H1 (cell line): ENCODE measurements at regions not wholly inside any gene's neighbourhood (a gene's known extent, or its start where the extent isn't known, plus 50 kb on each side); places are given as distances from the start of the nearest gene placed in this dataset.

Experiments
- CTCF ChIA-PET: fragments of 300-600 bp; sonication (Branson Sonifier 250); formaldehyde crosslinking; loops from one replicate; lab custom pipeline; 2021; ENCODE audit not compliant: partially characterized antibody; lab: Charles Lee
- POLR2A ChIA-PET: fragments of 300-600 bp; sonication (Branson Sonifier 250); formaldehyde crosslinking; loops from one replicate; lab custom pipeline; 2021; ENCODE audit warnings: inconsistent platforms; ENCODE audit not compliant: partially characterized antibody; lab: Charles Lee
- DNase-seq, 2 experiments: peaks; one replicate each; pipeline versions ENCODE4 v3.0.0 to v3.0.0-alpha.2; 2010 to 2022; ENCODE audit warnings: low spot score in 2 of 2, low read depth in 1 of 2, mixed read lengths in 1 of 2
- FAIRE-seq: peaks from 2 replicates; lab custom pipeline; 2011; peaks lifted over from hg19 to GRCh38; lab: Jason Lieb, UNC
- H2AFZ ChIP-seq: 2 replicates; pipeline ENCODE4 v1.8.1; 2012; ENCODE audit warnings: low read length, inconsistent platforms
- H2AK5ac ChIP-seq: 2 replicates; pipeline ENCODE4 v1.6.1; 2013; ENCODE audit warnings: low read depth, low read length
- H2BK120ac ChIP-seq: replicated peaks from 2 replicates; pipeline ENCODE3; 2013; ENCODE audit warnings: low read depth, low read length, inconsistent platforms
- H2BK12ac ChIP-seq: 2 replicates; pipeline ENCODE4 v1.6.1; 2013; ENCODE audit warnings: low read depth, low read length
- H2BK15ac ChIP-seq: 2 replicates; pipeline ENCODE4 v1.6.1; 2013; ENCODE audit warnings: low read length
- H2BK20ac ChIP-seq: 2 replicates; pipeline ENCODE4 v1.6.1; 2013; ENCODE audit warnings: low read length
- H2BK5ac ChIP-seq: 2 replicates; pipeline ENCODE4 v1.6.1; 2013; ENCODE audit warnings: low read depth, low read length
- H3K14ac ChIP-seq: 2 replicates; pipeline ENCODE4 v1.6.1; 2013; ENCODE audit warnings: inconsistent platforms; ENCODE audit not compliant: insufficient read length
- H3K18ac ChIP-seq: 2 replicates; pipeline ENCODE4 v1.6.1; 2013; ENCODE audit warnings: low read length; ENCODE audit errors: extremely low read depth
- H3K23ac ChIP-seq: 2 replicates; pipeline ENCODE4 v1.6.1; 2013; ENCODE audit warnings: inconsistent platforms; ENCODE audit not compliant: insufficient read length
- H3K23me2 ChIP-seq: 2 replicates; pipeline ENCODE4 v1.6.1; 2013; ENCODE audit warnings: low read depth, low read length
- H3K27ac ChIP-seq: 2 replicates; pipeline ENCODE4 v1.6.1; 2011; ENCODE audit warnings: low read depth, low read length, inconsistent platforms
- H3K27me3 ChIP-seq, 4 experiments: replicated peaks in 1 of 4; 1 replicate in 1 of 4; 2 replicates in 3 of 4; pipeline versions ENCODE4 v1.6.1 to v1.8.1; 2011 to 2013; ENCODE audit warnings: low read length in 3 of 4, mild to moderate bottlenecking in 3 of 4, inconsistent platforms in 2 of 4, mixed read lengths in 2 of 4, moderate library complexity in 1 of 4; ENCODE audit not compliant: control insufficient read depth in 3 of 4, insufficient read depth in 3 of 4; ENCODE audit errors: extremely low read depth in 1 of 4
- H3K36me3 ChIP-seq, 4 experiments: 2 replicates each; pipeline versions ENCODE4 v1.6.1 to v1.8.1; 2011 to 2013; ENCODE audit warnings: mild to moderate bottlenecking in 4 of 4, low read length in 3 of 4, moderate library complexity in 2 of 4, control low read depth in 1 of 4, inconsistent platforms in 1 of 4; ENCODE audit not compliant: insufficient read depth in 4 of 4, control insufficient read depth in 2 of 4
- H3K4ac ChIP-seq: replicated peaks from 2 replicates; pipeline ENCODE3; 2013; ENCODE audit warnings: low read length, low read depth, mixed read lengths, inconsistent platforms; ENCODE audit not compliant: insufficient read length
- H3K4me1 ChIP-seq, 4 experiments: replicated peaks in 1 of 4; 1 replicate in 1 of 4; 2 replicates in 3 of 4; pipeline versions ENCODE4 v1.6.1 to v1.8.1; 2011 to 2013; ENCODE audit warnings: low read length in 3 of 4, inconsistent platforms in 2 of 4, mixed read lengths in 1 of 4; ENCODE audit not compliant: insufficient read depth in 4 of 4, control insufficient read depth in 3 of 4
- H3K4me2 ChIP-seq, 2 experiments: 2 replicates each; pipeline versions ENCODE4 v1.6.1 to v1.8.1; 2011 to 2013; ENCODE audit warnings: low read depth in 2 of 2, low read length in 2 of 2, control low read depth in 1 of 2, inconsistent platforms in 1 of 2, mild to moderate bottlenecking in 1 of 2; ENCODE audit not compliant: insufficient read depth in 1 of 2
- H3K4me3 ChIP-seq, 4 experiments: fragments of 200-600, 300-600 bp in 1 of 4; sonication (generic), shearing (Covaris generic), sonication (Bioruptor Twin) in 1 of 4; 2 replicates each; pipeline versions ENCODE4 v1.5.1 to v1.8.1; 2011 to 2016; ENCODE audit warnings: low read length in 4 of 4, low read depth in 3 of 4, control low read depth in 2 of 4, inconsistent platforms in 2 of 4, mild to moderate bottlenecking in 2 of 4, mixed read lengths in 1 of 4, moderate library complexity in 1 of 4; ENCODE audit not compliant: insufficient read depth in 2 of 4; ENCODE audit errors: extremely low read depth in 1 of 4
- H3K56ac ChIP-seq: replicated peaks from 2 replicates; pipeline ENCODE3; 2013; ENCODE audit warnings: low read depth, mild to moderate bottlenecking, mixed read lengths, low read length, inconsistent platforms; ENCODE audit not compliant: insufficient read length
- H3K79me1 ChIP-seq: 2 replicates; pipeline ENCODE4 v1.6.1; 2013; ENCODE audit warnings: low read depth, low read length, control low read depth
- H3K79me2 ChIP-seq, 2 experiments: 2 replicates each; pipeline versions ENCODE4 v1.6.1 to v1.8.1; 2012 to 2013; ENCODE audit warnings: low read length in 2 of 2, mild to moderate bottlenecking in 2 of 2, inconsistent platforms in 1 of 2; ENCODE audit not compliant: insufficient read depth in 2 of 2, control insufficient read depth in 1 of 2
- H3K9ac ChIP-seq, 4 experiments: replicated peaks in 1 of 4; 1 replicate in 1 of 4; 2 replicates in 3 of 4; pipeline versions ENCODE4 v1.6.1 to v1.8.1; 2011 to 2013; ENCODE audit warnings: low read depth in 3 of 4, low read length in 3 of 4, control low read depth in 2 of 4, mild to moderate bottlenecking in 2 of 4, moderate library complexity in 2 of 4, inconsistent platforms in 1 of 4; ENCODE audit errors: extremely low read depth in 1 of 4
- H3K9me3 ChIP-seq, 2 experiments: 2 replicates each; pipeline versions ENCODE4 v1.6.1 to v1.8.1; 2012 to 2013; ENCODE audit warnings: mild to moderate bottlenecking in 2 of 2, moderate library complexity in 2 of 2, control low read depth in 1 of 2, inconsistent platforms in 1 of 2, low read depth in 1 of 2, low read length in 1 of 2, mixed read lengths in 1 of 2; ENCODE audit not compliant: insufficient read depth in 2 of 2
- H4K20me1 ChIP-seq, 2 experiments: replicated peaks in 1 of 2; 2 replicates each; pipeline versions ENCODE3 to v1.8.1; 2011 to 2013; ENCODE audit warnings: inconsistent platforms in 2 of 2, low read length in 2 of 2, mild to moderate bottlenecking in 1 of 2; ENCODE audit not compliant: insufficient read depth in 2 of 2, control insufficient read depth in 1 of 2
- H4K5ac ChIP-seq: 2 replicates; pipeline ENCODE4 v1.6.1; 2013; ENCODE audit warnings: low read length, low read depth, mixed read lengths, inconsistent platforms; ENCODE audit not compliant: insufficient read length
- H4K8ac ChIP-seq: 2 replicates; pipeline ENCODE4 v1.8.0; 2013; ENCODE audit warnings: mild to moderate bottlenecking, moderate library complexity, low read length, inconsistent platforms; ENCODE audit not compliant: insufficient read depth; ENCODE audit errors: extremely low read depth
- H4K91ac ChIP-seq: replicated peaks from 2 replicates; pipeline ENCODE3; 2013; ENCODE audit warnings: low read length, mixed read lengths, inconsistent platforms; ENCODE audit not compliant: insufficient read length
- BACH1 ChIP-seq: IDR thresholded peaks from 2 replicates; pipeline ENCODE4 v1.6.1; 2012; ENCODE audit warnings: low read length, improper control_type of control experiment
- BRCA1 ChIP-seq: IDR thresholded peaks from 2 replicates; pipeline ENCODE4 v1.6.1; 2012; ENCODE audit warnings: low read depth, low read length, improper control_type of control experiment
- CBX5 ChIP-seq: fragments of 300-800, 300-1000 bp; sonication (generic); IDR thresholded peaks from 2 replicates; pipeline ENCODE4 v1.7.1; 2016; ENCODE audit warnings: antibody characterized with exemption, low read length, low read depth
- FOSL1 ChIP-seq: IDR thresholded peaks from 2 replicates; pipeline ENCODE4 v1.6.1; 2011; ENCODE audit warnings: mild to moderate bottlenecking, low read depth, low read length, moderate library complexity; ENCODE audit not compliant: insufficient read depth
- GABPA ChIP-seq: IDR thresholded peaks from 2 replicates; pipeline ENCODE4 v1.6.1; 2011; ENCODE audit warnings: mild to moderate bottlenecking, low read length, moderate library complexity, borderline replicate concordance; ENCODE audit not compliant: insufficient read depth
- HDAC2 ChIP-seq, 2 experiments: fragments of 300-600 bp in 1 of 2; sonication (generic) in 1 of 2; IDR thresholded peaks; 2 replicates each; pipeline ENCODE4 v1.6.1; 2011 to 2012; ENCODE audit warnings: low read depth in 2 of 2, low read length in 2 of 2, mild to moderate bottlenecking in 2 of 2, moderate library complexity in 2 of 2, borderline replicate concordance in 1 of 2, inconsistent platforms in 1 of 2
- PHF8 ChIP-seq: fragments of 200-600 bp; sonication (generic); conservative IDR thresholded peaks from 2 replicates; pipeline ENCODE4 v1.7.1; 2012; ENCODE audit warnings: low read depth, mild to moderate bottlenecking, inconsistent platforms, low read length, moderate library complexity
- RAD21 ChIP-seq, 2 experiments: IDR thresholded peaks in 1 of 2; conservative IDR thresholded peaks in 1 of 2; 2 replicates each; pipeline ENCODE4 v1.6.1; 2011; ENCODE audit warnings: low read depth in 2 of 2, low read length in 2 of 2, improper control_type of control experiment in 1 of 2, inconsistent platforms in 1 of 2, mild to moderate bottlenecking in 1 of 2, moderate library complexity in 1 of 2
- RBBP5 ChIP-seq: IDR thresholded peaks from 2 replicates; pipeline ENCODE4 v1.7.1; 2012; ENCODE audit warnings: low read depth, mild to moderate bottlenecking, inconsistent platforms, low read length, moderate library complexity, borderline replicate concordance
- SAP30 ChIP-seq: fragments of 300-600 bp; sonication (generic); IDR thresholded peaks from 2 replicates; pipeline ENCODE4 v1.7.1; 2012; ENCODE audit warnings: low read length, moderate library complexity, mild to moderate bottlenecking, inconsistent platforms; ENCODE audit not compliant: insufficient read depth, insufficient replicate concordance
- SIN3A ChIP-seq, 2 experiments: IDR thresholded peaks in 1 of 2; conservative IDR thresholded peaks in 1 of 2; 2 replicates each; pipeline ENCODE4 v1.6.1; 2011 to 2012; ENCODE audit warnings: low read length in 2 of 2, improper control_type of control experiment in 1 of 2, low read depth in 1 of 2, mild to moderate bottlenecking in 1 of 2
- WGBS, 2 experiments: shearing (Covaris generic) in 1 of 2; methylation state at CpG; one replicate each; pipeline versions ENCODE4 v1.1.6 to v1.1.7; 2013 to 2015; ENCODE audit warnings: low lambda C conversion rate in 2 of 2, mixed read lengths in 2 of 2, inconsistent platforms in 1 of 2, low coverage in 1 of 2, missing lambda C conversion rate in 1 of 2; ENCODE audit not compliant: insufficient replicate concordance in 2 of 2, insufficient coverage in 1 of 2, insufficient read length in 1 of 2; ENCODE audit errors: extremely low coverage in 1 of 2, missing lambda C conversion rate in 1 of 2; 5-methylcytosine and 5-hydroxymethylcytosine counted together

- Histone ChIP-seq H2AFZ (no peak overlapping the region), H2BK12ac (no peak overlapping the region), H3K18ac (no peak overlapping the region), H4K91ac (no peak overlapping the region), H3K23ac (no peak overlapping the region), H3K79me1 (no peaks in the 10 kb centered on the region), H4K5ac (no peak overlapping the region), H3K9ac (no peak overlapping the region), H3K56ac (no peak overlapping the region), H2BK120ac (no peak overlapping the region), H3K23me2 (no peaks in the 10 kb centered on the region), H3K79me2 (no peaks in the 10 kb centered on the region), H3K14ac (no peak overlapping the region), H3K4me1 (no peaks in the 10 kb centered on the region), H2BK15ac (no peak overlapping the region), H3K4me3 (no peak overlapping the region), H3K36me3 (no peaks in the 10 kb centered on the region), H3K27ac (no peak overlapping the region), H2BK5ac (no peak overlapping the region), H2BK20ac (no peak overlapping the region), H3K4me2 (no peak overlapping the region), H3K27me3 (no peaks in the 10 kb centered on the region), H2AK5ac (no peak overlapping the region), H4K8ac (no peak overlapping the region), H3K4ac (no peak overlapping the region), H3K9me3 (0 out of 4 replicates have a peak, but pooled peaks cover 0 to 7% of the 10 kb centered on the region in 2 experiments), H4K20me1 (no peaks in the 10 kb centered on the region)
- FAIRE-seq (no peak), DNase-seq (no peak)
- WGBS, 2 experiments, result 90% methylated on average over 5 of the region's 5 CpGs; no CpG with 5 or more reads in 1 of the 2 experiments
- ChIA-PET CTCF (interaction anchor here (1.1 kb wide), 1 partner anchor 9 kb away, joined by 3 read pairs; no protein-coding TSS in a partner anchor), POLR2A (no interaction called here)
- no peak for TF ChIP-seq HDAC2 (IDR thresholded peaks at IDR 0.05; ENCODE audit: borderline replicate concordance in 1 of 2, low read depth in 2 of 2, low read length in 2 of 2)
- no peak for TF ChIP-seq BACH1
- TF ChIP-seq RAD21 (IDR thresholded peaks at IDR 0.05 in 1 of 2, conservative IDR thresholded peaks at IDR 0.05 in 1 of 2; ENCODE audit: low read depth in 2 of 2, low read length in 2 of 2), result no peak
- no peak for TF ChIP-seq CBX5
- no peak for TF ChIP-seq GABPA
- no peak for TF ChIP-seq SIN3A (conservative IDR thresholded peaks at IDR 0.05 in 1 of 2, IDR thresholded peaks at IDR 0.05 in 1 of 2; ENCODE audit: low read depth in 1 of 2, low read length in 2 of 2)
- no peak for TF ChIP-seq BRCA1
- TF ChIP-seq RBBP5, result no peak
- TF ChIP-seq PHF8, result no peak
- TF ChIP-seq SAP30, result no peak
- no peak for TF ChIP-seq FOSL1
Observed at GRCh38 chr4:156654410-156654809, 317.2 kb downstream of the PDGFC start.
